ENCODE measurements at regions not wholly inside any gene's neighbourhood (a gene's known extent, or its start where the extent isn't known, plus 50 kb on each side); places are given as distances from the start of the nearest gene placed in this dataset.

DNA sequence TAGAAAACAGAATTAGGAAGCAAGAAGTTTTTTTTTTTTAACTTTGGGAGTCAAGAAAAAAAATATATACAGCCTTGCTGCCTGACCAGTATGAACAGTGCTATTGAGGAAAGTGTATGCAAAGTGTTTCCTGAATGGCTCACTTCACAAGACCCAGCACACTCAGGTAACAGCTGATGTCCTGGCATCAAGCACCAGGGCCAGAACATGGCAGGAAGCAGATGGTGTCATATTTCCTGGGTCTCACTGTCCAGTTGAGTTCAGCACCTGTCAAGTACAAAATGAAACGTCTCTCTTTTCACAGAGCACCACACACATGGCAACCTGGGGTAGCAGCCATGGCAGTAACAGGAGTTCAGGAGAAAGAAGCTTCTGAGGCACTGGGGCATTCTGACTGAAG lies 372.3 kb downstream of the TTLL7 start:
- no peak for TF ChIP-seq CTCF (IDR thresholded peaks at IDR 0.05)
- no peak for TF ChIP-seq POLR2A (IDR thresholded peaks at IDR 0.05; ENCODE audit: low read depth)
